ENCODE measurements at regions not wholly inside any gene's neighbourhood (a gene's known extent, or its start where the extent isn't known, plus 50 kb on each side); places are given as distances from the start of the nearest gene placed in this dataset.

- DNase-seq: no peak
These were observed 1595.0 kb upstream of the GOT2 start for GRCh38 chr16:60329108-60329507.

GRCh38 chr16:60328152-60328551 is 1594.0 kb upstream of the GOT2 start:
- no peak for DNase-seq

DNA sequence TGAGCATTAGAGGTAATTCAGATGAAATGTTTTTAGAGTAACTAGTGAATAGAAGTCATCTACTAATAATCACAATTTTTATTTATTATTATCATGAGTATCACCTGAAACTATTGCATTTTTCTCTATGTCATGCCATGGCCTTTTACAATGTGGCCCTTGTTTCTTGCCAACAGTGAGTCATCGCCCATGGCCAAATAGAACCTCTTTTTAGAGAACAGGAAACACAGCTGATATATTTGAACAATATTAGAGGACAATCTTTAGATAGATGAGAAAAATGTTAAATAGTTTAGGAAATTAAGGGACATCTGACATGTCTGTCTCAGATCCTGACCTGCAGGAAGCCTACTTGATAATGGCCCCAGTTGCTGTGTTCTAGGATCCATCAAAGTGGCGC is 1584.4 kb upstream of the GOT2 start:
- DNase-seq: no peak

DNA sequence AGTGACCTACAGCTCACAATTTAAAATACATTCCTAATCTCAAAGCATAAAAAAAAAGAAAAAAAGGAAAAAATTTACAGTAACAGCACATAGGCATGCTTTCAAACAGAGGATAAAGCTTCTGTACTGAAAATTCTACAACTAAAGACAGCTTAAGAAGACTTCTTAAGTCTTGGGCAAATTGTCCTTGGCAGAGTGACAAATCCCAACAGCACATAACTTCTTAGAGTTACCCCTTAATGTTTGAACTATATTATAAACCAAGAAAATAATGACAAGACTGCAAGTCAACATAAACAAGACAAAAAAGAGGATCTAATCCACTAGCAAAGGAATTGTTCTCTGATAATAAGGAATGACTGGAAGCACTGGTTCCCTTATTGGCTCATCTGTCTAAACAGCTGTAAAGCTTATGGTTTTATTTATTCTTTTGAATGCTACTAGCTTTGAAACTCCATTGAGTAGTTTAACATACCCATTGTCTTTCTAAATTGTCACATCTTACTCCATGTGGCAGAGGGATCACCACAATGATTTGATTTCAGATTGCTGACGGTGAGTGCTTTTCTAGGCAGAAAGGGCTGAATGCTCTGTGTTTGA is 1576.8 kb upstream of the GOT2 start:
- DNase-seq: no peak

DNA sequence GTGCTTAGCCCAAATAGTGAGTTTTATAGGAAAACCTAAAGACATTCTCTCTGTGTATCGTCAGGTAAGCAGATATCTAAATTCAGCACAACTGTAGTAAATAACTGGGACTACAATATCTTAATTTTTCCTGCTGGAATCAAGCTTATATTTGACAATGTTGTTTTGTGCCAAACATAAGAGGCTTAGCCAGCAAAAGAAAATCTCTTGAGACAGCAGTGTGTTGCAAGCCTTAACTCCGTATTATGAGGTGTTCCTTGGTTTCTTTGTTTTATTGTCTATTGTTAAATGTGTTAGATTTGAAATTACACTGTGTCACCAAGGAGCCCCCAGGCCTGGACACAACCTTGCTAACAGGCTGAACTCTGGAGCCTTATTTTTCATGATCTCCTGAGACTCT is 1570.6 kb upstream of the GOT2 start:
- DNase-seq: no peak

GRCh38 chr16:60304066-60304465 is 1570.0 kb upstream of the GOT2 start:
- no peak for DNase-seq

GRCh38 chr16:60302676-60303075 is 1568.6 kb upstream of the GOT2 start:
- DNase-seq: no peak

- DNase-seq: no peak
These were observed 1568.1 kb upstream of the GOT2 start for GRCh38 chr16:60302261-60302660.

GRCh38 chr16:60299241-60299776 is 1565.2 kb upstream of the GOT2 start:
- no peak for DNase-seq

GRCh38 chr16:60295451-60295850 is 1561.3 kb upstream of the GOT2 start:
- DNase-seq: no peak

DNA sequence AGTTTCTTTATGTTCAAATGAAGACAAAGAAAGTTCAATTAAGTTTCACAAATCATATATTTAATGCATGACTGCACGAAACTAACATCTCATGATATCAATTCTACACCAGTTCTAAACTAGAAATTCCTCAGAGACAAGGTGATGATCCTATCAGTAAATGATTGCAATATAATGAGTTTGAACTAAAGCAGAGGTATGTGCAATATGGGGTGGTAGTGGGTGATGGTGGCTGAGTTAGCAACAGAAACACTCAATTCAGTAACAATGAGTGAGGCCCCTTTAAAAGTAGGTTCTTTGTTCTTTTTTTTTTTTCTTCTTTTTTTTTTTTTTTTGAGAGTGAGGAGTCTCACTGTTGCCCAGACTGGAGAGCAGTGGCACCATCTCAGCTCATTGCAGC is 1551.7 kb upstream of the GOT2 start:
- no peak for DNase-seq

DNA sequence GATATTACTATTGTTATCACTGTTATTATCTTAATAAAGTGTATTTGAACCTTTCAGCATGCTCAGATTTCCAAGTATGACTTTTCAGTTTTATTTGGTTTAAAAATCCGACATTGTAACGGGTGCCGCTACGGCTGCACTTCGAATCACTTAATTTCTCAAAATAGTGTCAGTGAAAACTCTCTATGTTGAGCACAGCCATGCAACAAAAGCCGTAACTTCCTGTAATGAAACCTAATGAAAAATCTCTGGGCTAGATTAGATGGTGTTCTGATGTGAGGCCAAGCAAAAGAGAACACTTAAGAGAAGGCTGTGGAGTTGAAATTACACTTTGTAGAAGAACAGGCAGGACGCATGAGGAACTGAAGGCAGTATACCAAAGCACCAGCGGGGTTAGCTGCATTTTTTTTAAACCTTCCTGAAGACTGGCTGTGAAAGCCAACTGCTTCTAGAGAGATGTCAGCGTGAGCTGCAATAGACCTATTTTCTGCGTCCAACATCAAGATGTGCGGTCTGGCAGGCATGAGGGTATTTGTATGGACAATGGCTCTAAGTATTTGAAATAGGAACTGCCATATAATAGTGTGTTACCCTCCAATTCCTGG is 1545.0 kb upstream of the GOT2 start:
- no peak for DNase-seq

- no peak for DNase-seq
These were observed 1540.4 kb upstream of the GOT2 start for GRCh38 chr16:60274431-60275019.

GRCh38 chr16:60271781-60272180 is 1537.7 kb upstream of the GOT2 start:
- no peak for DNase-seq

DNA sequence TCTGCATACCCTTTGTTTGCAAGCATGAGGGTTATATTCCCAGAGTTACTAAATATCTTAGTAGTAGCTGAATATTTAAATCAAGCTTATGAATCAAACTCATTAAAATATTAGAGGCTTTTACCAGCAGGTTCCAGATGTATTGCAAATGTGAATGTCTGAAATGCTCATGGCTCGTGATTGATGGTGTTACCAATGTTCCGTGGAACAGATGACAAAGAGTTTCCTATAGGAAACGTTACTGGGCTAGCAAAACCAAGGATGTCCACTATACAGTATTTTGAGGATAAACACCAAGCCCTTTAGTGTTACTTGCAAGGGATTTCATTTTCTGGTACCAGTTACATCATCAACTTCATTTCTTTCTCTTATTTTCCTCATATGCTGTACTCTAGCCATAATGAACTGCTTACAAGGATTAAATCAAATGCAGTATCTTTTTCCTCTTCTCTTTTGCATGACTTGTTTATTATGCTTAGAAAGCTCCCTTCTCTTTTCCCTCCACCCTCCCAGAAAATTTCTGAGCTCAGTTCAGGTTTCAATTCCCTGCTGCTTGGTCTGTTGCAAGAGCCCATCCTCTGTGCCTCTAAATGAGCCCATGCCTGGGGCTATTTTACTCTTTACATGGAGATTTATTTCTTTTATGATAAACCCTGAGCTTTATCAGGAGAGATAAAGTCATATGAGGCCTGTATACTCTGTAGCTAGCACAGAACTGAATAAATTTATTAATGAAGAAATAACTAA is 1537.1 kb upstream of the GOT2 start:
- no peak for DNase-seq

DNA sequence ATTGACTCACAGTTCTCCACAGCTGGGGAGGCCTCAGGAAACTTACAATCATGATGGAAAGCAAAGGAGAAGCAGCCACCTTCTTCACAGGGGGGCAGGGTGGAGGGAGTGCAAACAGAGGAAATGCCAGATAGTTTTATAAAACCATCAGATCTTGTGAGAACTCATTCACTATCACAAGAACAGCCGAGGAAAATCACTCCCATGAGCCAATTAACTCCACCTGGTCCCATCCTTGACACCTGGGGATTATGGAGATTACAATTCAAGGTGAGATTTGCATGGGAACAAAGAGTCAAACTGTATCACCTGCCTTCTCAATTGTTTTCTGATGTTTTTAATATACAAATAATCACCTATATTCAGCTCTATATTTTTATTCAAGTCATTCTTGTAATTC is 1527.3 kb upstream of the GOT2 start:
- DNase-seq: no peak

GRCh38 chr16:60259956-60260355 is 1525.8 kb upstream of the GOT2 start:
- DNase-seq: no peak

DNA sequence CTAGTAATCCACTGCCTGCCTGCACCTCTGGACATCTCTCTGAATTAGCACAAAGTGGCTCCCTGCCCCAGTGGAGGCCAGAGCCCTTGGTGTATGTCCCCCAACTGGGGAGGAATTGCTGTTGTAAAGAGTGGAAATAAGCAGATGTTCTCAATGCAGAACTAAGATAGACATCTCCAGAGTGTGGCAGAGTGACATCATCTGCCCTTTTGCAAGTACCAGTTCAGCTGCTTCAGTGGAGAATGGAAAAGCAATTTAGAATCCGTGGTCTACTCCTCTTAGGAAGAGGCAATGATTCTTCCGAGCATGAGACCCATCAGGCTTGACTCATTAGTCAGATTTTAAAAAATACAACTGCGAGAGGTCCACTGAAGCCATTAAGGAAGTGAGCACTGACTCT is 1512.0 kb upstream of the GOT2 start:
- DNase-seq: no peak

GRCh38 chr16:60241671-60242070 is 1507.6 kb upstream of the GOT2 start:
- no peak for DNase-seq

DNA sequence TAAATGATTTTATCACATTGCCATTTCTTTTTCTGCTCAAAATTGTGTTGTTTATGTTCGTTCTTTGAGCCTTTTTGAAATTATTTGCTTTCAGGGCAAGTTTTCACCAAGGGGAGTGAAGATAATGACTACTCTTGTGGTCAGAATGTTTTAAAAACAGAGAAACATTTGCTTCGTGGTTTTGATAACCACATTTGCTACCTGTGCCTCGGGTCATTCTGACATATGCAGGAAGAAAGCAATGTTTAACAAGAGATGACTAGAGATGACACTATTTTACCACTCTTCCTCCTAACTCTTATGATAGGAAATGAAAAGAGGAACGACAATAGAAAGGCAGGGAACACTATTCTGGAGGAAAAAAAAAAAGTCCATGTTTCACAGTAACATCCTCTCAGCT is 1496.5 kb upstream of the GOT2 start:
- DNase-seq: no peak

DNA sequence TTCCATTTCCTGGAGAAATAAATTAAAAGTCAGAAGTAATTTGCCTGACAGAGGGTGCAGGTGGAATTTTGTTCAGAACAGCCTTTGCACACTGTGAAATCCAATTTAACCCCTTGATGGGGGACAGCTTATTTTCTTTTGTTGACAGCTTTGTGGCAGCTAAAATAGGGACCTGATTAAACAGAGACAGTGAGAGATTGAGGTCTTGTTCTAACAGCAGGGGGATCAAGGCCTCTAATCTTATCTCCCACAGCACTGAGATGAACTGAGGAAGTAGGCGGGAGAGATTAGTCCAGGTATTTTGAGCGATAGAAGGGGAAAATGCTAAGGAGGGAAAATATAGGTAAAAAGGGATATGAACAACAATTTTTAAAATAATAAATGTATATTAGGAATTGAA is 1491.4 kb upstream of the GOT2 start:
- no peak for DNase-seq

DNA sequence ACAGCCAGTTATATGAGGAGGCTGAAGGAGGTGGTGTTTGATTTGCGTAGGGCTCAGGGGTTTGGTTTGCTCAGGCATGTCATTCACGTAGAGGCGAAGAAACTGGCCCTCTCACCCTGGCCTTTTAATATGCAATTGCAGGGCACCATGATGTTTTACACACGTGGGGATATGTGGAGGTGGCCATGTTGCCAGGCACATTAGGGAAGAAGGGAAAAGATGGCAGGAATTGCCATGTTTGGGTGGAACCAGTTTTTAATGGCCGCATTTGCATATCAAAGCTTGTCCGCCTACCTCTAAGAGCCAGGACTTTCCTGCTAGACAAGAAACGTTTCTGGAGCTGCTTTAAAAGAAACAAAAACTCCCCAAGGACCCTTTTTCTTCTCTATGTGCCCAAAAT is 1483.7 kb upstream of the GOT2 start:
- DNase-seq: no peak

DNA sequence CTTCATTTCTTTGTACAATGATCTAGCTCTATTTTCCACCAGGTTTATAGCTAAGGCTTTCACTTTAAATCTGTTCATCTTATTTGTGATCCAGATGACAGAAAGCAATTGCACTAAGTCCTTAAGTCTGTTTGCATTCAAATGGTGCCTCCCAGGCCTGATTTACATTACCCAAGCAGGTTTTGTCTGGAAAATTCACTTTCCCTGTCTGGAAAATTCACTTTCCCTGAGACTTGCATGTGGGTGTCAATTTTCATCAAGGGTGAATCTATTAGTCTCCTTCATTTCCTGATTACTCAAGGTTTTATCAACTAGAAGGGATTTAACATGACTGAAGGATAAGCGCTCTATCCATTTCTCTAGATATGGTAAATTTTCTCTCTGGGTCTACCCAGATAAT is 1480.2 kb upstream of the GOT2 start:
- no peak for DNase-seq

DNA sequence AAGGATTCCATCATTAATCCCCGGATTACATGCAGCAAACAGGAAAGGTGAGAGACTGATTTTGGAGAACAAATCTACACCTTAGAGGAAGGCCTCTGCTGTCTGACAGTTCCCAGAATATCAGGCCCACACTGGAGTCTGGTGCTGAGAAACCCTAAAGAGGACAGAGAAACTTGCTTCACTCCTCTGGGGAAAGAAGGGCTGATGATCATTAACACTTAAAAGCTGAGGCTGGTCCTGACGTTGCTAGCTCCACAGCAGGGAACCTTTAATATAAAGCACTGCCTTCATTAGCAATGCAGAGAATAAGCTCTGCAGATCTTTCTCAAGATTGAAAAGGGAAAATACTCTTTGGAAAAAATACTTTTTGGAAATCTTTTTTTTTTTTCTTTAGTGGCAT is 1472.4 kb upstream of the GOT2 start:
- no peak for DNase-seq
